Spleen (tissue), 3 donors: ENCODE measurements at regions not wholly inside any gene's neighbourhood (a gene's known extent, or its start where the extent isn't known, plus 50 kb on each side); places are given as distances from the start of the nearest gene placed in this dataset.

Experiments used
- POLR2A ChIP-seq, 3 donors: fragments of 450-650 bp; IDR thresholded peaks; one replicate each; pipeline ENCODE4 v1.5.1; 2017; ENCODE audit warnings: antibody characterized with exemption in 3 of 3, mild to moderate bottlenecking in 1 of 3
- POLR2AphosphoS5 ChIP-seq, 3 donors: sonication (generic); formaldehyde crosslinking; IDR thresholded peaks; one replicate each; pipeline ENCODE4 v1.5.1; 2017; ENCODE audit warnings: antibody characterized with exemption in 3 of 3

GRCh38 chr13:91242652-91243051 is 104.8 kb upstream of the MIR17HG start:
- TF ChIP-seq POLR2AphosphoS5 (IDR thresholded peaks at IDR 0.05) (no peak), POLR2A (IDR thresholded peaks at IDR 0.05) (no peak)
